ENCODE measurements at regions not wholly inside any gene's neighbourhood (a gene's known extent, or its start where the extent isn't known, plus 50 kb on each side); places are given as distances from the start of the nearest gene placed in this dataset.

- no peak for TF ChIP-seq NFRKB (IDR thresholded peaks at IDR 0.05)
- no peak for TF ChIP-seq ELF4 (IDR thresholded peaks at IDR 0.05)
- TF ChIP-seq FOXK2 (IDR thresholded peaks at IDR 0.05): no peak
- no peak for TF ChIP-seq SP1 (IDR thresholded peaks at IDR 0.05)
- TF ChIP-seq TARDBP (IDR thresholded peaks at IDR 0.05): no peak
- no peak for TF ChIP-seq HDGF (IDR thresholded peaks at IDR 0.05; ENCODE audit: borderline replicate concordance)
- no peak for TF ChIP-seq ARNT (IDR thresholded peaks at IDR 0.05)
- no peak for TF ChIP-seq ZNF384 (IDR thresholded peaks at IDR 0.05)
- no peak for TF ChIP-seq CTBP1 (IDR thresholded peaks at IDR 0.05; ENCODE audit: borderline replicate concordance)
- TF ChIP-seq LEF1 (IDR thresholded peaks at IDR 0.05; ENCODE audit: borderline replicate concordance): no peak
Measured at GRCh38 chr11:134749040-134749839, 337.2 kb upstream of the B3GAT1 start.
